Stimulated activated CD4-positive, alpha-beta T cell treated with anti-CD3 and anti-CD28 coated beads, TNF-alpha, amount 100 ng/mL, for 4 hours (primary cell): ENCODE measurements at regions not wholly inside any gene's neighbourhood (a gene's known extent, or its start where the extent isn't known, plus 50 kb on each side); places are given as distances from the start of the nearest gene placed in this dataset.

ENCODE experiments used
- DNase-seq, 3 experiments: peaks; one replicate each; pipeline ENCODE4 v3.0.0-alpha.2; 2020; ENCODE audit warnings: low read depth in 3 of 3

DNA sequence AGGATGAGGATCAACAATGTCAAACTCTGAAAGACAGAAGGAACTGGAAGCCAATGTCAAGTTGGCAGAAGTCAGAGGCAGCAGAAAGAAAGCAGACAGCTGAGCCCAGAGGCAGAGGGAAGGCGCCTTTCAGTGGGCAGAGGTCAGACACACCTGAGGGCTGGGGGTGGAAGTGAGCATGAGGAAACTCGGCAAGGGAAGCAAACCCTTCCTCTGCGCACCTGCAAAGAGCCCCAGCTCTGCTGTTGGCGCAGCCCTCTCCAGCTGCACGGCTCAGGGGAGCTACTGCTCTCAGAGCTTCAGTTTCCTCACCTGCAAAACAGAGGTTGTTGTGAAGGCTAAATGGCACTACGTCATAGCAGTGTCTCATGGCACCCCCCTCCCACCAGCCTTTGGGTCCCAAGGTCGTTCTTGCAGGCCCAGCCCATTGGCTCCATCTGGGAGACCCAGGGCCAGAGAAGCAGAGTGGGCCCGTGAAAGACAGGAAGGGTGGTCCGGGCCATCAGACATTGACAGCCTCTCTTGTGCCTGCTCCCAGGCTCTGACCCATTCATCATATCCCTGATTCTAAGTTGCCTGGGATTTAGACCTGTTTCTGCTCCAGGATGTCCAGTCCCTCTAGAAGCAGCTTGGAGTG, 53.3 kb upstream of the SLC6A11 start:
- no peak for DNase-seq

DNA sequence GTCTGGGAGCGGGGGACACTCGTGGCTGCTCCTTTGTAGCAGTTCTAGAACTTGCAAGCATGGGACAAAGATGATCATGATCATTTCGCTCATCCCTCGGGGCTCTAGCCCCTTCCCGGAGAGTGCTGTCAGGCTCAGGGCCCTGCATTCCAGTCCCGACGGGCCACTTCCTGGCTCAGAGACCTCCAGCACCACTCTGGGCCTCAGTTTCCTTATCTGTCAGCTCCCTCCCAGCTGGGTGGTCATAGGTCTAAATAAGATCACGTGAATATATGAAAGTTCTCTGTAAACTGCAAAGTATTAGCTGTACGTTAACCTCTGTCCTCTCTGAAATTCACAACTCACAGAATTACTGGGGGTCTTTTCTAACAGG, 52.8 kb upstream of the SLC6A11 start:
- no peak for DNase-seq

DNA sequence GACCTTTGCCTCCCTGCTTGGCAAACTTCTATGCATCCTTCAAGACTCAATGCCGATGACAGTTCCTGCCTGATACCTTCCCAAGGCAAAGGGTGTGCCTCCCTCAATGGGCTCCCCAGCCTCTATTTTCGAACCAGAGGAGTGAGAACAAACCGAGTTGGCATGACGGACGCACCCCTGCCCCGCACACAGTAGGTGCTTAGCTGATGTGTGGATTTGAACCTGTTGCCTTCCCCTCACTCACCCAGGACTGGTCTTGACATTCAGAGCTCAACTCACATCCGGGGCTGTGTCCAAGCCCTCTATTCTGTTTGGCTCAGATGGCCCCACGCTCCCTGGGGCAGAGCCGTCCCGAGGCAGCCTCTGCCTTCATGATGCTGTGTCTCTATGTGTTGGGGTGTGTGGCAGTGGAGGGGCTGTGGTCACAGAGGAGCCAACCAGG, 52.2 kb upstream of the SLC6A11 start:
- DNase-seq = no peak

DNA sequence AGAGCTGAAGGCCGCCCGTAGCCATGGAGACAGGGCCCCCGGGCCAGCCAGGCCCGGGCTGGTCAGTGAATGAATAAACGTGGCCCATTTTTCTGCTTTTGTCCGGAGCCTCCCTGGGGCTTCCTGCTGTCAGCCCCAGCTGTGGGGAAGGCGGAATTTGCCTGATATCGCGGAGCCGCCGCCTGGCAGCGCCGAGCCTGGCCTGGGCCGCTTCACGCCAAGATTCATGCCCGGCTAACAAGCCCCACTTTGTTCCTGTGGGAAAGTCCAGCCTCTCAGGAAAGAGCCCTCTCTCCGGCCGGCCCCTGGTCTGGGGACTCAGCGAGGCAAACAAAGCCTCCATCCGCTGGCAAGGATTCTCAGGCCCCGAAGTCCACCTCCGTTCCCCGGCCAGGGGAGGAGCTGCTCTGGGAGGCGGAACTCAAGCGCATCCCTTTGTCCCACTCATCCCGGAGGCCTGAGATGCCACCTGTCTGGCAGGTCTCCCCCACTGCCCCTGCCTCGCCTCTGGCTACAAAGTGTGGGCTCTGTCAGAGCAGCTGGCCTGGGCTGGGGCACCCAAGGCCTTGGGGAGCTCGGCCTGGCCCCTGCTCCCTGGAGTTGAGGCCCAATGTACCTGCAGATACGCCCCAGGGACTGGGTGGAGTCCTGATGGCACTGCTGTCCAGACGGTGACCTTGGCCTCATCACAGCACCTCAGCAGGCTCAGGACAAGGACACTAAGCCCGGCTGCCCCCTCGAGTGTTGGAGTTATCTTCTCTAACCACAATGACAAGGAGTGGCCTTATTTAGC, 51.6 kb upstream of the SLC6A11 start:
- no peak for DNase-seq

DNA sequence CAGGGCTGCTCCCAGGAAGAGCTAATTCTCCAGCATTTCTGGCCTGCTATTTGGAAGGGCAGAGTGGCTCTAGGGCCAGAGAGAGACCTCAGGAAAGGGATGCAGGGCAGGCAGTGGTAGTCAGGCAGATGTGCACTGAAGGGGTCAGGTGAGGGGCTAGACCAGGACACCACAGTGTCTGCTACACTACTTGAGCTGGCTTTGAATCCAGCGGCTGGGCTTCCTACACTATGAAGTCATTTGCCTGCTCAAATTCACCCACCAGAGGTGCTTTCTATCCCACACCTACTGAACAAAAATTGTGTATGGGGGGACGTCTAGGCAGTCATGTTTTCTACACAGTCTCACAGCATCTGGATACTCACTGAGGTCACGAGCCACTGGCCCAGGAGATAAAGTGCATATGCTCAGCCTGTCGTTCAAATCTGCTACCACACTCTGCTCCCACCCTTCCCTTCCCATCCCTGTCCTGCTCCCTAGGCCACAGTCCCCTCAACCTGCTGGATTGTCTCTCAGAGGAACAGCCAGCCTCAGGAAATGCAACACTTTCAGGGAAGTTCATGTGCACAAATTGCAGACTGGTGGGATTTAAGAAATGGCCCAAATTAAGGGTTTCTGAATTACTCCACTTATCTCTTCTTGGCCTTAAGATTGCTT, 49.9 kb upstream of the SLC6A11 start:
- DNase-seq = no peak
